ENCODE measurements at regions not wholly inside any gene's neighbourhood (a gene's known extent, or its start where the extent isn't known, plus 50 kb on each side); places are given as distances from the start of the nearest gene placed in this dataset.

DNA sequence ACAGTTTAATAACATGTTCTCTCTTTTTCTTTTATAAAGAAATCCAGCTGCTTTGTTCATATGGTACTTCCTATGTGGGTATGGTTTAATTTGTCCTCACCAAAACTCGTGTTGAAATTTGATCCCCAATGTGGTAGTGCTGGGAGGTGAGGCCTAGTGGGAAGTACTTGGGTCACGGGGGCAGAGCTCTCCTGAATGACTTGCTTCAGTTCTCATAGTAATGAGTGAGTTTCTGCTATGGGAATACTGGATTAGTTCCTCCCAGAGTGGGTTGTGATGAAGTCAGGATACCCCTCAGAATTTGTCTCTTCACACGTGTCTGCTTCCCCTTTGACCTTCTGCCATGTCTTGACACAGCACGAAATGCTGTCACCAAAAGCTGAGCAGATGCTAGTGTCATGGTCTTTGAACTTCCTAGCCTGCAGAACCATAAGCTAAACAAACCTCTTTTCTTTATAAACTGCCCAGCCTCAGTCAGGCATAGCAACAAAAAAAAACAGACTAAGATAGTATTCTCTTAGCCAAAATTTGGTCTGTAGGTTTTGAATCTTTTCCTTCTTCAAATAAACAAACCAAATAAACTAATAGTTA, 87.8 kb upstream of the HS3ST5 start:
- no peak for DNase-seq (ENCODE audit: low read depth)
- TF ChIP-seq, protein P1, sequence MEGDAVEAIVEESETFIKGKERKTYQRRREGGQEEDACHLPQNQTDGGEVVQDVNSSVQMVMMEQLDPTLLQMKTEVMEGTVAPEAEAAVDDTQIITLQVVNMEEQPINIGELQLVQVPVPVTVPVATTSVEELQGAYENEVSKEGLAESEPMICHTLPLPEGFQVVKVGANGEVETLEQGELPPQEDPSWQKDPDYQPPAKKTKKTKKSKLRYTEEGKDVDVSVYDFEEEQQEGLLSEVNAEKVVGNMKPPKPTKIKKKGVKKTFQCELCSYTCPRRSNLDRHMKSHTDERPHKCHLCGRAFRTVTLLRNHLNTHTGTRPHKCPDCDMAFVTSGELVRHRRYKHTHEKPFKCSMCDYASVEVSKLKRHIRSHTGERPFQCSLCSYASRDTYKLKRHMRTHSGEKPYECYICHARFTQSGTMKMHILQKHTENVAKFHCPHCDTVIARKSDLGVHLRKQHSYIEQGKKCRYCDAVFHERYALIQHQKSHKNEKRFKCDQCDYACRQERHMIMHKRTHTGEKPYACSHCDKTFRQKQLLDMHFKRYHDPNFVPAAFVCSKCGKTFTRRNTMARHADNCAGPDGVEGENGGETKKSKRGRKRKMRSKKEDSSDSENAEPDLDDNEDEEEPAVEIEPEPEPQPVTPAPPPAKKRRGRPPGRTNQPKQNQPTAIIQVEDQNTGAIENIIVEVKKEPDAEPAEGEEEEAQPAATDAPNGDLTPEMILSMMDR (IDR thresholded peaks at IDR 0.05; ENCODE audit: insufficient read depth, low read depth, low read length, missing control alignments) = no peak
- H3K4me3 ChIP-seq (ENCODE audit: low read length) = no peak overlapping the region

DNA sequence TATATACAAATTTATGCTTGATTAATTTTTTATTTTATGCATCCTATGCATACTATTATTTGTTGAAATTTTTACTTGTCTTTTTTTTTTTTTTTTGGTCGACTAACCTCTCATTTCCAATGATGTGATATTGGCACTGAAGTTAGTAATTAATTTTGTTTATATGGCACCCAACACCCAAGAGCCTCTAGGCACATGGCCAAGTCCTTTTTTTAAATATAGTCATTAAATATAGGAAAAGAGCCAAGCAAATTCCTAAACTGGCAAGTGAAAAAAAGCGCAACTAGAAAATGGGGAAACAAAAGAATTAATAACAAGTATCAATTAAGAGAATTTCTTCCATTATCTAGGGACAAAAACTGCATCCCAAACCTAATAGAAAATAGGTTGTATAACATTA, 85.5 kb upstream of the HS3ST5 start:
- TF ChIP-seq, protein P1 (IDR thresholded peaks at IDR 0.05; ENCODE audit: insufficient read depth, low read depth, low read length, missing control alignments) = no peak
- DNase-seq (ENCODE audit: low read depth) = no peak
- no peak overlapping the region for H3K4me3 ChIP-seq (ENCODE audit: low read length)

GRCh38 chr6:114421199-114421598, 78.4 kb upstream of the HS3ST5 start:
- no peak for DNase-seq (ENCODE audit: low read depth)
- TF ChIP-seq, protein P1 (IDR thresholded peaks at IDR 0.05; ENCODE audit: insufficient read depth, low read depth, low read length, missing control alignments) = no peak
- no peak overlapping the region for H3K4me3 ChIP-seq (ENCODE audit: low read length)

DNA sequence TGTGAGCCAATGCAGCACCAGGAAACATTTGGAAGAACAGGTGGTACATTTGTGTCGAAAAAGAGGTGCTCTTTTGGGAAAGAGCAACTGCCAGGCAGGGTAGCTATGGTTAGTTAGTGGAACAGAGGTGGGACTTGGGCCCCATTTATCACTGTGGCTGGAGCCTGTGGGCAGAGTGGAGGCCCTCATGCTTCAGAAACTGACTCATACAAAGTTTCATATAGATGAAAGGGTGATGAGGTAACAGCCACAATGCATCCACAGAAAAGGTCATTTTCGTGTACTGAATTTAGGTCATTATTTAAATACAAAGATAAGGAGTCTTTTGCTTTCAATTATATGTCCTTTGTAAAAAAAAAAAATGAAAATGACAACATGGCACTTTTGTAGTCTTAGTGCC, 76.4 kb upstream of the HS3ST5 start:
- no peak overlapping the region for H3K4me3 ChIP-seq (ENCODE audit: low read length)
- TF ChIP-seq, protein P1 (IDR thresholded peaks at IDR 0.05; ENCODE audit: insufficient read depth, low read depth, low read length, missing control alignments) = no peak
- DNase-seq (ENCODE audit: low read depth) = no peak

- DNase-seq (ENCODE audit: low read depth) = no peak
- TF ChIP-seq, protein P1 (IDR thresholded peaks at IDR 0.05; ENCODE audit: insufficient read depth, low read depth, low read length, missing control alignments) = no peak
- no peak overlapping the region for H3K4me3 ChIP-seq (ENCODE audit: low read length)
These were observed 75.6 kb upstream of the HS3ST5 start for GRCh38 chr6:114418304-114418972.

- DNase-seq (ENCODE audit: low read depth) = no peak
- TF ChIP-seq, protein P1 (IDR thresholded peaks at IDR 0.05; ENCODE audit: insufficient read depth, low read depth, low read length, missing control alignments) = no peak
- no peak overlapping the region for H3K4me3 ChIP-seq (ENCODE audit: low read length)
These were observed 64.7 kb upstream of the HS3ST5 start for GRCh38 chr6:114407426-114408035.
